HUES48 (cell line): ENCODE measurements at regions not wholly inside any gene's neighbourhood (a gene's known extent, or its start where the extent isn't known, plus 50 kb on each side); places are given as distances from the start of the nearest gene placed in this dataset.

Experiments
- H3K27ac ChIP-seq: one replicate; pipeline ENCODE4 v1.7.0; 2013; ENCODE audit warnings: low read depth, low read length, inconsistent platforms
- H3K27me3 ChIP-seq: 2 replicates; pipeline ENCODE4 v1.6.1; 2013; ENCODE audit warnings: mild to moderate bottlenecking, low read length; ENCODE audit not compliant: control insufficient read depth, insufficient read depth
- H3K36me3 ChIP-seq: 2 replicates; pipeline ENCODE4 v1.6.1; 2013; ENCODE audit warnings: low read length; ENCODE audit not compliant: control insufficient read depth, insufficient read depth
- H3K4me1 ChIP-seq: 2 replicates; pipeline ENCODE4 v1.6.1; 2013; ENCODE audit warnings: mild to moderate bottlenecking, low read length; ENCODE audit not compliant: control insufficient read depth, insufficient read depth
- H3K4me3 ChIP-seq: 2 replicates; pipeline ENCODE4 v1.5.1; 2013; ENCODE audit warnings: mild to moderate bottlenecking, low read depth, low read length
- H3K9ac ChIP-seq: 2 replicates; pipeline ENCODE4 v1.6.1; 2013; ENCODE audit warnings: mild to moderate bottlenecking, low read depth, low read length, moderate library complexity
- H3K9me3 ChIP-seq: 2 replicates; pipeline ENCODE4 v1.6.1; 2013; ENCODE audit warnings: low read length; ENCODE audit not compliant: control insufficient read depth, insufficient read depth

GRCh38 chr7:46369933-46370654, 449.0 kb upstream of the IGFBP3 start:
- Histone ChIP-seq H3K4me1 (no peaks in the 10 kb centered on the region), H3K9ac (no peak overlapping the region), H3K27ac (no peak overlapping the region)

DNA sequence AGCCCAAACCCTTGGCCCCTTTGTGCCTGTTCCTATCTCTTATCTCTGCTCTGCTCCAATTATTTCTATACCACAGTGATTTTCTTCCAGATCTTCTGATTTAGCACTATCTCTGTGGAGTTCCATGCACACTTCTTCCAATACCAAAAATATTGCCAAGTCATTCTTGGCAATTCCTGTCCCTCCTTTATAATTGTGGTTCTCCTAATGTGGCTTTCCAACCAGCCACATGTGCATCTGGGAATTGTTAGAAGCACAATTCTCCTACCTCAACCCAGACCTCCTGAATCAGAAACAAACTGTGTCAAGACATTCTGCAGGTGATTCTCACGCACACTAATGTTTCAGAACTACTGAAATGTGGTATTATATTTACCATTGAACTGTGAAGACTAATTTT, 447.8 kb upstream of the IGFBP3 start:
- Histone ChIP-seq H3K4me1 (no peaks in the 10 kb centered on the region), H3K27ac (no peak overlapping the region), H3K4me3 (no peak overlapping the region), H3K27me3 (no peaks in the 10 kb centered on the region), H3K36me3 (no peaks in the 10 kb centered on the region), H3K9me3 (no peaks in the 10 kb centered on the region), H3K9ac (no peak overlapping the region)

More at GRCh38 chr7:46369933-46370654, 449.0 kb upstream of the IGFBP3 start:
- Histone ChIP-seq H3K36me3 (no peaks in the 10 kb centered on the region), H3K4me3 (no peak overlapping the region), H3K27me3 (no peaks in the 10 kb centered on the region), H3K9me3 (no peaks in the 10 kb centered on the region)

GRCh38 chr7:46366526-46366925, 445.5 kb upstream of the IGFBP3 start:
- H3K9ac ChIP-seq = no peak overlapping the region
- no peak overlapping the region for H3K27ac ChIP-seq
- H3K4me1 ChIP-seq = no peaks in the 10 kb centered on the region
- no peaks in the 10 kb centered on the region for H3K36me3 ChIP-seq
- no peak overlapping the region for H3K4me3 ChIP-seq
- no peaks in the 10 kb centered on the region for H3K9me3 ChIP-seq
- H3K27me3 ChIP-seq = no peaks in the 10 kb centered on the region

DNA sequence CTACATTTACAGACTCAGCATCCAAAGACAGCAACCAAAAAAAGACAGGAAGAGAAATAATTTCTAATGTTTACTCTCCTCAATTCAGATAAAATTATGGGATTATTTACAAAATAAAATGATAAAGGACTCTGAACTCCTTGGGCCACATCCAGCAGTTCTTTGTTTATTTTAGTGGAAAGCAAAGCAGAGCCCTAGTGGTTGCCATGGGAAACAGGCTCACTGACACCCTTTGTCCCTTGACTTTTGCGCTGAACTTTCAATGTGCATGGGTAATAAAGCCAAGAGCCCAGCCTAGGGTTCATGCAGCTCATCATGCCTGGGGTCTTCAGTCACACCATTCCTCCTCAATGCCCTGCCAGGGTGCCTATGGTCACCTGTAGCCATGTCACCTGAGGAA, 442.6 kb upstream of the IGFBP3 start:
- Histone ChIP-seq H3K9ac (no peak overlapping the region), H3K4me3 (no peak overlapping the region), H3K4me1 (no peaks in the 10 kb centered on the region), H3K27ac (no peak overlapping the region), H3K36me3 (no peaks in the 10 kb centered on the region), H3K9me3 (no peaks in the 10 kb centered on the region), H3K27me3 (no peaks in the 10 kb centered on the region)

- Histone ChIP-seq H3K9me3 (no peaks in the 10 kb centered on the region), H3K4me1 (no peaks in the 10 kb centered on the region), H3K27ac (no peak overlapping the region), H3K36me3 (no peaks in the 10 kb centered on the region), H3K27me3 (no peaks in the 10 kb centered on the region), H3K4me3 (no peak overlapping the region), H3K9ac (no peak overlapping the region)
These were observed 439.7 kb upstream of the IGFBP3 start for GRCh38 chr7:46360811-46361210.

DNA sequence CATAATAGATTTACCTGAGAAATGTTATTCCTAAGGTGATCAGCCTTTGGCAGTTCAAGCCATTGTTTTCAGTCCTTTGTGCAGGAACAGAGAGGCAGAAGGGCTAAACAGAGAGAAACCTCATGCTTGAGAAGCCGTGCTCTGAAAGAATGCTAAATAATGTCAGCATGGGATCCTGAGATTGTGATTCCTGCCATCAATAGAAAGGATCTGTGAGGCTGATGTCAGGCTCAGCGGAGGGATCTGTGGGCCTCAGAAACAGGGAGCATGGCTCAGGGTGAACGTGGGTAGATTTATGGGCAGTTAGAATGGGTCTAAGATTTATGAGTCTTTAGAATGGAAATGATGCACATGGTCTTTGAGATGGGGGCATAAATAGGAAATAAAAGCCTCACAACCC, 439.2 kb upstream of the IGFBP3 start:
- Histone ChIP-seq H3K4me3 (no peak overlapping the region), H3K9me3 (no peaks in the 10 kb centered on the region), H3K36me3 (no peaks in the 10 kb centered on the region), H3K27ac (no peak overlapping the region), H3K4me1 (no peaks in the 10 kb centered on the region), H3K27me3 (no peaks in the 10 kb centered on the region), H3K9ac (no peak overlapping the region)

DNA sequence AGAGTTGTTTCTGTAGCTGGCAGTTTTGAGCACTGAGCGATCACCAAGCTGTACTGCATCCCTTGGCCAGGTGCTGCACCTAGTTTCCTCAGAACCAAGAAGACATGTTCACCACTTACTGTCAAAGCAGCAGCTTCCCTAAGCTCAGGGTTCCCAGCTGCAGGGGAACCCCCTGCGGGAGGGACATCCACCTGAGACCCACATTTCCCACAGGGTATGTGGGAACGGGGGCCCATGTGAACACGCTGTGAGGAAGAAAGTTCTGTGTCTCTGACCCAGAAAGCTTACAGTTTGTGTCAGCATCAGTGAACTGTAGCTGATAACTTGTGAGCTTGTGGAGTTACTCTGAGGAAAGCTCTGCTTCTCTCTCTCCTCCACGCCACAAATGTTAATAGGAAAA, 436.8 kb upstream of the IGFBP3 start:
- no peaks in the 10 kb centered on the region for H3K36me3 ChIP-seq
- H3K9me3 ChIP-seq = no peaks in the 10 kb centered on the region
- no peaks in the 10 kb centered on the region for H3K27me3 ChIP-seq
- H3K4me3 ChIP-seq = no peak overlapping the region
- H3K27ac ChIP-seq = no peak overlapping the region
- H3K9ac ChIP-seq = no peak overlapping the region
- no peaks in the 10 kb centered on the region for H3K4me1 ChIP-seq

DNA sequence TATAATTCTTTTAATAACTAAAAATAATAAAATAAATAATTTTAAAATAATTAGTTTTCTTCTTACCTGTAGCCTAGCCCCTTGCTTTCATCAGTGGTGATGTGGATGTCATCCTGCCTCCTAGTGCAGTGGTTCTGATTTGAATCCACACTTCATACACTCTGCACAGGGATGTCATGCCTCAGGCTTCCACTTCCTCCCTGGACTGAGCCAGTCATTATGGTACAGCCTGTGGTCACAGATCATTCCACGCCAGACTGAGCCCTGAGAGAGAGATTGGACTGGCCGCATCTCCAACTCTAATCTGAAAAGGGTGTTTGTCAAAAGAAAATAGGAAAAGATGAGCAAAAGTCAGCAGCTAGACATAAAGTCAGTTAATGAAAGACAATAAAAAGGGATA, 436.2 kb upstream of the IGFBP3 start:
- Histone ChIP-seq H3K27me3 (no peaks in the 10 kb centered on the region), H3K4me1 (no peaks in the 10 kb centered on the region), H3K9ac (no peak overlapping the region), H3K27ac (no peak overlapping the region), H3K4me3 (no peak overlapping the region), H3K9me3 (no peaks in the 10 kb centered on the region), H3K36me3 (no peaks in the 10 kb centered on the region)

GRCh38 chr7:46356371-46356770, 435.3 kb upstream of the IGFBP3 start:
- Histone ChIP-seq H3K4me1 (no peaks in the 10 kb centered on the region), H3K27ac (no peak overlapping the region)

DNA sequence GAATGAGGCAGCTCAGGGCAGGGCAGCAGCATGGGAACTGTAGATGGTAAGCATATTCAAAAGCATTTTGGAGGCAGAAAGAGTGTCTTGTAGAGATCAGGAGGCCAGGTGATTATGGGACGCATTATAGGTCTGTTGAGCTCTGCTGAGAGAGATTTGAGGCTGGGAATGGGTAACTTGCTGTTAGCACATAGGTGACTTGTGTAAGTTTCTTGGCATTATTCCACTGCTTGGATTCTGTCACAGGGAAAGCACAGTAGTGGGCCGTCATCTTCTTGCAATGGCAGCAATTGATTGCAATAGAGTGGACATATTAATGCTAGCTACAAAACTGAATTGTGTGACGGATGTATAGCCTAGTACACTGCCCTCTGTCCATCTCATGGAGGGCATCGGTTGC, 434.3 kb upstream of the IGFBP3 start:
- H3K9me3 ChIP-seq = no peaks in the 10 kb centered on the region
- no peaks in the 10 kb centered on the region for H3K36me3 ChIP-seq
- no peak overlapping the region for H3K4me3 ChIP-seq
- no peak overlapping the region for H3K27ac ChIP-seq
- H3K9ac ChIP-seq = no peak overlapping the region
- no peaks in the 10 kb centered on the region for H3K27me3 ChIP-seq
- H3K4me1 ChIP-seq = no peaks in the 10 kb centered on the region

More at GRCh38 chr7:46356371-46356770, 435.3 kb upstream of the IGFBP3 start:
- Histone ChIP-seq H3K4me3 (no peak overlapping the region), H3K9ac (no peak overlapping the region), H3K27me3 (no peaks in the 10 kb centered on the region), H3K36me3 (no peaks in the 10 kb centered on the region), H3K9me3 (no peaks in the 10 kb centered on the region)

DNA sequence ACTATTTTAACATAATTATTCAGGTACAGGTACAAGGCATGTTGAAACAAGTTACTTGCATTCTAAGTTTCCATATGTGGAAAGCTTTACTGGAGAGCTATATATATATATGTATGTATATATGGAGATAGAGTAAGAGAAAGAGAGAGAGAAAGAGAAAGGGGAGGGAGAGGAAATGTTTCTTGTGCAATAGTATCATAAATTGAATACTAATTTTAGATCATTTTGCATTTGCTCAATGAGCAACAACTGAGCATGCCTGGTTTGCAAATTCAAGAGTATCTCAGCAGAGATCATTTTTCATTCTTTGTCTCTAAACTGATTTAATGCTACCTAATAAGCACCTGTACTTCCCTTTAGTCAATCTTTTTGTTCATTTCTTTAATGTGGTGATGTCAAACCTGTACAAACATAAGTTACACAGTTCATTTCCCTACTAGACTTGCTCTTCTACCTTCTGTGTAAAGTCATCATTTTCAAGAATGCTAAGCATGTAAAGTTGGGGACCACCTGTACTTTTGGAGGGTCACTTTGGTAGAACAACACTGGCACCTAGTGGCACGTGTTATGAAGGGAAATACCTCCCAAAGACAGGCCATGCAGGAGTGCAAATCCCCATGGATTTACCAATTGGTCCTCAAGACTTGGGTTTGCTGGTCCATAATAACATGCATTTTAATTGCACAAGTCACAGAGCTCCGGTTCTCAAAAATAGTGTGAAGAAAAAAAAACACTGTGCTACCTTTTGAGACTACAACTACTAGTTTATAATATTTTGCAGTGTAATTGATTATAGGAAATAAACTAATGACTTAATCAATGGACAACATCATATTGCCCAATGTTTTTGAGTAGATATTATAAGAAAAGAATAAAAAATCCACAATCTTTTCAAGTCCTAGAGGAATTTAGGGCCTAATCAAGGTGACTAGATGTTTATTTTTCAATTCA, 431.2 kb upstream of the IGFBP3 start:
- H3K27ac ChIP-seq = no peak overlapping the region
- no peaks in the 10 kb centered on the region for H3K4me1 ChIP-seq
- no peaks in the 10 kb centered on the region for H3K27me3 ChIP-seq
- H3K9ac ChIP-seq = no peak overlapping the region
- no peaks in the 10 kb centered on the region for H3K9me3 ChIP-seq
- no peaks in the 10 kb centered on the region for H3K36me3 ChIP-seq
- no peak overlapping the region for H3K4me3 ChIP-seq
